ENCODE measurements at regions not wholly inside any gene's neighbourhood (a gene's known extent, or its start where the extent isn't known, plus 50 kb on each side); places are given as distances from the start of the nearest gene placed in this dataset.

GRCh38 chr4:110953191-110953590, 330.3 kb upstream of the PITX2 start:
- Histone ChIP-seq H3K9me3 (no peaks in the 10 kb centered on the region), H3K4me1 (no peaks in the 10 kb centered on the region), H3K27ac (no peak overlapping the region), H3K27me3 (no peaks in the 10 kb centered on the region), H3K4me3 (no peak overlapping the region), H3K36me3 (no peaks in the 10 kb centered on the region)
- no peak for TF ChIP-seq CTCF (IDR thresholded peaks at IDR 0.05)
- 69 to 75% methylated on average over 1 of the region's 1 CpG for WGBS, 2 donors (ENCODE audit: low coverage in 1 of 2)
- no peak for ATAC-seq

DNA sequence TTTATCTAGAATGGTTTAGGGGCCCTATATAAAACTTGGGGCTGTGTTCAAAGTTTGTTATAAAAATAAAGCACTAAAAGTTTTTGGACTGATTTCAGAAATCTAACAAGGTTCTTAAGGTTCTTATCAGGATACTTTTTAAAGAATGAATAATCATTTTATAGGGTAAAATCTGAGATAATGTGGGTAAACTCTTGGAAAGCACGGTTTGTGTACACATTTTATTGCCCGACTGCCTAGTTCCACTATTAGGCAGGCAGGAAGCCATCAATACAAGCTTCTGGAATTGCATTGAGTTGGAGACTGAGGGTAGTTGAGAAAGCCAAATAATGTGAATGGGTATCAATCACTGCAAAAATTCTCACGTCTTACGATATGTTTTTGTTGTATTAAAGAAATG, 331.0 kb upstream of the PITX2 start:
- 51 to 78% methylated on average over 4 of the region's 4 CpGs for WGBS, 2 donors (ENCODE audit: low coverage in 1 of 2)
- Histone ChIP-seq H3K27me3 (no peaks in the 10 kb centered on the region), H3K4me1 (no peaks in the 10 kb centered on the region), H3K36me3 (no peaks in the 10 kb centered on the region), H3K27ac (no peak overlapping the region), H3K4me3 (no peak overlapping the region), H3K9me3 (no peaks in the 10 kb centered on the region)
- ATAC-seq = no peak
- TF ChIP-seq POLR2A (IDR thresholded peaks at IDR 0.05) = no peak
- TF ChIP-seq EP300 (IDR thresholded peaks at IDR 0.05) = no peak
- no peak for TF ChIP-seq CTCF (IDR thresholded peaks at IDR 0.05)
- no peak for TF ChIP-seq POLR2AphosphoS5 (IDR thresholded peaks at IDR 0.05)

GRCh38 chr4:110955748-110956147, 332.9 kb upstream of the PITX2 start:
- Histone ChIP-seq H3K27ac (no peak overlapping the region), H3K4me3 (no peak overlapping the region), H3K4me1 (no peaks in the 10 kb centered on the region), H3K9me3 (no peaks in the 10 kb centered on the region), H3K27me3 (no peaks in the 10 kb centered on the region), H3K36me3 (no peaks in the 10 kb centered on the region)
- 50 to 100% methylated on average over 1 of the region's 1 CpG for WGBS, 2 donors (ENCODE audit: low coverage in 1 of 2)
- TF ChIP-seq EP300 (IDR thresholded peaks at IDR 0.05) (no peak), POLR2AphosphoS5 (IDR thresholded peaks at IDR 0.05) (no peak), POLR2A (IDR thresholded peaks at IDR 0.05) (no peak), CTCF (IDR thresholded peaks at IDR 0.05) (no peak)
- no peak for ATAC-seq

- H3K27ac ChIP-seq = no peak overlapping the region
- H3K4me1 ChIP-seq = no peaks in the 10 kb centered on the region
- ATAC-seq = no peak
- no peaks in the 10 kb centered on the region for H3K36me3 ChIP-seq
- H3K9me3 ChIP-seq = no peaks in the 10 kb centered on the region
- no peak overlapping the region for H3K4me3 ChIP-seq
- TF ChIP-seq EP300 (IDR thresholded peaks at IDR 0.05) (no peak), POLR2A (IDR thresholded peaks at IDR 0.05) (no peak), POLR2AphosphoS5 (IDR thresholded peaks at IDR 0.05) (no peak), CTCF (IDR thresholded peaks at IDR 0.05) (peak in 1 of 4 experiments; percentile 24)
- H3K27me3 ChIP-seq = peaks cover 6% of the 10 kb centered on the region
These were observed 336.3 kb upstream of the PITX2 start for GRCh38 chr4:110959041-110959643.

DNA sequence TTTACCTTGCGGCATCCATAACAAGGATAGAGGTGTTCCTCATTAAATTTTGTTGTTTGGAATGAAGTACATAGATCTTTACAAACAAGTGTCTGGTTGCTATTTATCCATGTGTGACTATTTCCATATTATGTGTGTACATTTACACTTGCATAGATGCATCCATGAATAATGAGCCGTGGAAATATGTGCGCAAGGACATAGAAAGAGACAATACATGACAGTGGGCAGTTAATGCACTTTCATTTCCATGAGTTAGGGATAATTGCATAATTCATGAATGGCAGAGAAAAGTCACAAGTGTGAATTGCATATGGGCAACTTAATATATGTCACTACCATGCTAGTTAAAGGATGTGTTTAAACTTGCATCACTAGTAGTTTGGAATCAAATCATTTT, 338.2 kb upstream of the PITX2 start:
- H3K4me3 ChIP-seq = no peak overlapping the region
- H3K27ac ChIP-seq = no peak overlapping the region
- ATAC-seq = no peak
- no peaks in the 10 kb centered on the region for H3K36me3 ChIP-seq
- H3K9me3 ChIP-seq = no peaks in the 10 kb centered on the region
- TF ChIP-seq EP300 (IDR thresholded peaks at IDR 0.05) = no peak
- no peak for TF ChIP-seq POLR2A (IDR thresholded peaks at IDR 0.05)
- TF ChIP-seq POLR2AphosphoS5 (IDR thresholded peaks at IDR 0.05) = no peak
- no peak for TF ChIP-seq CTCF (IDR thresholded peaks at IDR 0.05)
- no peaks in the 10 kb centered on the region for H3K4me1 ChIP-seq
- 77 to 82% methylated on average over 3 of the region's 3 CpGs for whole genome bisulfite sequencing, 2 donors (ENCODE audit: low coverage in 1 of 2)
- peaks cover 6% of the 10 kb centered on the region for H3K27me3 ChIP-seq
